NCI-H2196 treated with DMSO at 0.1 percent for 48 hours (cell line): ENCODE measurements at regions not wholly inside any gene's neighbourhood (a gene's known extent, or its start where the extent isn't known, plus 50 kb on each side); places are given as distances from the start of the nearest gene placed in this dataset.
"Not testable (repeated sequence)": the region's sequence is repeated elsewhere in the genome, so short reads cannot be mapped to it uniquely, and the experiment has no call there.

Source experiments
- DNase-seq: peaks from one replicate; lab custom pipeline; 2025; ENCODE audit not compliant: unreplicated experiment; lab: John Stamatoyannopoulos, UW

DNA sequence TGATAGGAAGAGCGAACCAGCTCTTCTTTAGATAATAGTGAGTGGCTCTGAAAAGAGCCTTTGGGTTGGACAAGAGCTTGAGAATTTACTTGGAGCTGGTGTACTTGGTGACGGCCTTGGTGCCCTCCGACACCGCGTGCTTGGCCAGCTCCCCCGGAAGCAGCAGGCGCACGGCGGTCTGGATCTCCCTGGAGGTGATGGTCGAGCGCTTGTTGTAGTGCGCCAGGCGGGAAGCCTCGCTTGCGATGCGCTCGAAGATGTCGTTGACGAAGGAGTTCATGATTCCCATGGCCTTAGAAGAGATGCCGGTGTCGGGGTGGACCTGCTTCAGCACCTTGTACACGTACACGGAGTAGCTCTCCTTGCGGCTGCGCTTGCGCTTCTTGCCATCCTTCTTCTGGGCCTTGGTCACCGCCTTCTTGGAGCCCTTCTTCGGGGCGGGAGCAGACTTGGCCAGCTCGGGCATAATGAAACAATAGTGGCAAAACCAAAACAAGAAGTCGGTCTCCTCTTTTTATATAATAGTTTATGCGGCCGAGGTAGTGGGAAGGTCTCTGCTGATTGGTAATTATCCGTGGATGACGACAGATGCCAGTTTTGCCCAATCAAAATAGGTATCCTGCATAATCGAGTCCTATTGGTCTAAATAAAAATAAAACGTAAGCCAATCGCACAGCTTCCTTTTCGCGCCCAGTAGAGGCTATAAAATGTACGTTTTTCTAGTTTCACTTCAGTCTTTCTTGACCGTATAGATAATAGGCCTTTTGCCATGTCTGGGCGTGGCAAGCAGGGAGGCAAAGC lies 104.6 kb downstream of the OR2B2 start:
- peak; percentile 88 for DNase-seq

DNA sequence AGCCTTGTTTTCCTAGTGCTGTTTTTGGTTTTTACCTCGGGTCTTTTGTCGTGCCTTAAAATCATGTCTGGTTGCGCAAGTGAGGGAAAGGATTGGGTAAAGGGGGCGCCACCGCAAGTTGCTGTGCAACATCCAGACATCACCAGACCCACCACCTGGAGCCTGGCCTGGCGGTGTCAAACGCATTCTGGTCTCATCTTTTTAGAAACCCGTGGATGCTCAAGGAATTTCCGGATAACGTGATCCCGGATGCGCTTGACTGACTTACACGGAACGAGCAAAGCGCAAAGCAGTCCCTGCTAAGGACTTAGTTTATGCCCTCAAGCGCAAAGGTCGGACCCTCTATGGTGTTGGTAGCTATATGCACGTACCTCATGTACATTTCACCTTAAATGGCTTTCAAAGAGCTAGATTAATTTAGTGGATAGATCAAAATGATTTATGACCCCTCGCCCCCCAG lies 105.2 kb downstream of the OR2B2 start:
- DNase-seq: no peak

DNA sequence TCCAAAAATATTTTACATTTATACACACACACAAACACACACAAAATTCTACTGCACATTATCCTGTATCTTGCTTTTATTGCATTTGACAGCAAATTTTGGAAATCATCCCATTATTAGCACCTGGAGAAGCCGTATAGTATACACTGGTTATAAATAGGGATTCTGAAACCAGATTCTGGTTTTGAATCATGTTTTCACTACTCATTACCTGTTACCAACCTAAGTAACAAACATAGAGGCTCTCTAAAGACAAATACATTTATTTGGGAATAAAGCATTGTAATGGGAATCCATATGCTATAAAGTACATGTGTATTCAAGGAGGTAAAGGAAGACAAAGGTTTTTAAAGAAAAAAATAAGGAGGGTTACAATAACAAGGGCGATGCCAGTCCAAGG lies 106.8 kb downstream of the OR2B2 start:
- no peak for DNase-seq

DNA sequence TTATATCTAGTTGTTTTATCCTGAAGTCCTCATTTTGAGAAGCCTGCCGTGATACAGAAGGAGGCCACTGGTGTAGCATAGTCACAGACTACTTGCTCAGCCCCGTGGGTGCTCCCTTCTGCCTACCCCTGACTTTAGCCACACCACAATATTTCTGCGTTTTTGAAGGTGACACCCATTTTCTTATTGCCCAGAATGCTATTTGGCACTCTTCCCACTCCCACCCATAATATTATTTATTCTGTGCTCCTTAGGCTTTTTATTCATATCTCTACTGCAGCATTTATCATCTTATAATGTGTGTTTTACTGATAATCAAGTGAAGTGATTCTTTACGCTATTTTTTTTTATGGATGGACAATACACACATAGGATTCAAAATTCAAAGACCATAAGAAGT lies 107.3 kb downstream of the OR2B2 start:
- DNase-seq: no peak

DNA sequence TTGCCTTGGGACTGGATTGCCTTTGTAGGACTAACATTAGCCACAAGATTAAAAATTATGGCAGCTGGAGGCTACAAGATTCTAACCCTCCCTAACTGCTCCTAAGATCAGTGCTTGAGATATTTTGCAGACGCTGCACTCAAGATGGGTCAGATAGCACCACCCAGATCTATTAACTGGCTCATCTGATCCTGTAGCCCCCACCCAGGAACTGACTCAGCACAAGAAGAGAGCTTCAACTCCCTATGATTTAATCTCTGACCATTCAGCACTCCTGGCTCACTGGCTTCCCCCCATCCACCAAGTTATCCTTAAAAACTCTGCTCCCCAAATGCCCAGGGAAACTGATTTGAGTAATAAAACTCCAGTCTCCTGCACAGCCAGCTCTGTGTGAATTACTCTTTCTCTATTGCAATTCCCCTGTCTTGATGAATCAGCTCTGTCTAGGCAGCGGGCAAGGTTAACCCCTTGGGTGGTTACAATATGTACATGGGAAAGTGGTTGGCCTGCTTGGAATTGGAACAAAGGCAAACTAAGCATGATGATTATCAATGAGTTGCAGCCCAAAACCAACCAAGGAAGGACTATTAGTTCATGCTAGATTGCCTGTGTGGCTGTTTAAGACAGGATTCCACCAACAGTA lies 111.3 kb downstream of the OR2B2 start:
- no peak for DNase-seq

DNA sequence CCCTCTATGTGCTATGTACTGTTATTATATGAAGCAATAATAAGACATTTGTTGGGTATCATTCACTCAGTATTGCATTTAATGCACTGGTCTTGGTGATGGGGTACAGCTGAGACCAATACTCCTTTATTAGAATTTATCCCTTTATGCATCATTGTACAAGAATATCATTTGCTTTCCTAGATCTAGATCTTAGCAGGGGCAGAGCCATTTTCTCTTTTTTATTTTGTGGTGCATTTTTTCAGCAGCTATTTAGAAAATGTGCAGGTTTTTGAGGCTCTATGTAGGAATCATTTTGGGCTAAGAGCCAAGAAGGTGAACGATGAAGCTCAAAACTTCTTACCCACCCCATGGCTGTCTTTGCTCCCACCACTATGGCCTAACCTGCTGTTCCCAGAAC lies 114.2 kb downstream of the OR2B2 start:
- no peak for DNase-seq

DNA sequence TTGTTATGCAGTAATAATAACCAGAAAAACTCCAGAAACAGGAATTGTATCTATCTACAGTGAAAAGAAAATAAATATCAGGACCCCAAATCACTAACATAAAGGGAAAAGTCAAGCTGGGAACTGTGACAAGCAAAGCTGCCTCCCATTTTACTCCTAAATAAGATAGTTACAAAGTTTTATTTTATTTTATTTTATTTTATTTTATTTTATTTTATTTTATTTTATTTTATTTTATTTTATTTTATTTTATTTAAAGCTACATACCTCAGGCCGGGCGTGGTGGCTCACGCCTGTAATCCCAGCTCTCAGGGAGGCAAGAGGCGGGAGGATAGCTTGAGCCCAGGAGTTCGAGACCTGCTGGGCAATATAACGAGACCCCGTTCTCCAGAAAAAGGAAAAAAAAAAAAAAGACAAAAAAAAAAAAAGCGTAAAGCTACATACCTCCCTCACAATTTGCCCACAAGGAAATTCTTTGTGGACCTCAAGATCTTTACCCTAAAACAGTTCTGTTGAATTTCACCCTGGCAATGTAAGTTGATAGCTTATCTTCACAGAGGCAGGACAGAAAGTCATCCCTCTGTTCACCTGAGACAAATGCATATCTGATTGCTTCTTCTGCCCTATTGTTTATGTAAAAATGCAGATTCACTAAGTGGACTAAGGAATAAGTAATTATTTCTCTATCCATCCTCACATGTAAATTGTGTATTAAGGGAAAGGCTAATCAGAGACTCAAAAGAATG lies 115.3 kb downstream of the OR2B2 start:
- DNase-seq: not testable (repeated sequence)

DNA sequence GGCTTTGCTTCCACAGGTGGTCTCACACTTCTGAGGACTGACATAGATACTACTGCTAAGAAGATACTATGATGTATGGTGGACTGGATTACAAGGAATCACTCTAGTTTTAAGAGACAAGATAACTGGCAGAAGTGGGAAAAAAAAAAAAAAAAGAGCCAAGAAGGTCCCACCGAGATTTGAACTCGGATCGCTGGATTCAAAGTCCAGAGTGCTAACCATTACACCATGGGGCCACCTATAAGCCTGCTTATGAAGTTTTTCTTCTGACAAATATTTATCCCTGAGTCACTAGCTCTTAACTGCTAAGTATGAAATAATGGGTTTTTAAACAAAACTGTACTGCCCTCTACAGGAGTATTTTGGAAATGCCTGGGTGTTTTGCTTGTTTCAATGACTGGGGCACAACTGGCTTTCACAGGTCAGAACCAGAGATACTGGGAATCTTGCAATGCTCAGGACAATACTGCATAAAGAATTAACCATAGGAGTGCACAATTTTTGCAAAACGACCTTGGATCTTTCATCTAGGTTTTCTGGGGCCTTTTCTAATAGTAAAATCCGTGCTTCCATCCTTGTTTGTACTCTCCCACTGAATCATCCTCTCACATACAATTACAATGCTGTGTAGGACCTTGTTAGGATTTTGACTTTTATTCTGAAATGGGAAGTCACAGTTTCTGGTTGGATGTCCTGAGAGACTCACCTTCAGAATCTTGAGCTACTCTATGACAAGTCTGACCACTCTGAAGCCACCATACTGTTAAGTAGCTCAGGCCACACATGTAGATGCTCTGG lies 116.3 kb downstream of the OR2B2 start:
- DNase-seq: peak; percentile 63

DNA sequence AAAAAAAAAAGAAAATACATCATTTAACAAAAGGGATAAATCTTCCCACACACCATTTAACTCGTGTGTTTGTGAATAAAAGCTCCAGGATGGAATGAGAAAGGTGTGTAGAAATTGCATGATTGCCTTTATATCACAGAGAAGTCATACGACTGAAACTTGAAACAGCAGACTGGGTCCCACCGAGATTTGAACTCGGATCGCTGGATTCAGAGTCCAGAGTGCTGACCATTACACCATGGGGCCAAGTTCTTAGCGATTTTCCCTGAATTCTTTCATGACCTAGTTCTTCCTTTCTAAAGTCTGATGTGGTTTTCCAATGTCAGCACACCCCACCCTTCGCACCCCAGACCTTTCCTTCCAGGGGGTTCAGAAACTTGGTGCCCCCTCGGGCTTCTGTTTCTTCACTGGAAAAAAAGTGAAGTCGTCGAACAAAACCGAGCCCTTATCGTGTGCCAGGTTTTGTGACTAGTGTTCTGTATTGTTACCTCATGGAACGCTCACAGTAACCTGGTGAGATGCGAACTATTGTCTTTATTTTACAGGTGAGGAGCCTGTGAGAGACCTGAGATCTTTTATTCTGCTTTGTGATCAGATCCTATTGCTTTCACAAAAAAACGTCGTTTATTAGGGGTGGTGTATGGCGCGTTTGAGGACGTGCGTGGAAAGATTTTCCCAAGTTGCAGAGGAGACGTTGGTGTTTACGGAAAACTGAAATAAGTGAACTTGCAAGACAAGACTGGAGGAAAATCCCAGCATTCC lies 120.8 kb downstream of the OR2B2 start:
- peak; percentile 40 for DNase-seq

DNA sequence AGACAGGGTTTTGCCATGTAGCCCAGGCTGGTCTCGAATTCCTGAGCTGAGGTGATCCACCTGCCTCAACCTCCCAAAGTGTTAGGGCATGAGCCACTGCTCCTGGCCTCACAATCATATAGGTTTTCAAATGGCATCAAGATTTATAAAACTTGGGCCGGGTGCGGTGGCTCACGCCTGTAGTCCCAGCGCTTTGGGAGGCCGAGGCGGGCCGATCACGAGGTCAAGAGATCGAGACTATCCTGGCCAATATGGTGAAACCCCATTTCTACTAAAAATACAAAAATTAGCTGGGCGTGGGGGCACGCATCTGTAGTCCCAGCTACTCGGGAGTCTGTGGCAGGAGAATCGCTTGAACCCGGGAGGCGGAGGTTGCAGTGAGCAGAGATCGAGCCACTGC lies 123.8 kb downstream of the OR2B2 start:
- DNase-seq: not testable (repeated sequence)

DNA sequence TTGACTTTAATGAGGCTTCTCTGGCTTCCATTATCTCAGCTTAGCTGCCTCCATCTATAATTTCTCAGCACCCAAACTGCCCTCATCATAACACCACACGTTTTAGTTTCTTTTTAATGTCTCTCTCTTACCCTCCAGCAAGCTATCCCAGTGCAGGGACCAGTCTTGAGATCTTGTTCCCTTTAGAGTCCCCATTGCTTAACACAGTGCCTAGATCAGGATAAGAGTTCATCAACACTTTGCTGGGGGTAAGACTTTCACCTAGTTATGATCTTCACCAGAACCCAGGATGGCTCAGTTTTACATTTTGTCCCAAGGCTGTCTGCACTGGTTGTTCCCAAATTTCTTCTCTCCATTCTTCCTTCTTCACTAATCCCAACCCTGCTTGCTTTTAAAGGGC lies 126.1 kb downstream of the OR2B2 start:
- DNase-seq: no peak

DNA sequence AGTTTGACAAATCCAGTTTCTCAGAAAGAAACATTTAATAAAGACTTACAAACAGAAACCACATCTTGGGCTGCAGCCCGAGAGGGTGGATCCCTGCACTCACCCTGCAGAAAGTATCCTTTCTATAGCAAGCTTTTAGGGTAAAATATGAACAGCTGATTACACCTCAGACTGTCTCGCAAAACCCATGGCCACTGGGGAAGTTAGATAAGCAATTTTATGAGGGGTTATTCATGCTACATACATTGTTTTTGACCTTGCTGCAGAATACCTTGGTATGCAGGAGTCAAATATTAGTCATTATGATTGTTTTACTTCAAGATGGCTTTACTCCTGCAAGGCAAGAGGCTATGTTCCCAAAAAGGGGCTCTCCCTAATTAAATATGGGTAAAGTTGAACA lies 126.9 kb downstream of the OR2B2 start:
- no peak for DNase-seq

DNA sequence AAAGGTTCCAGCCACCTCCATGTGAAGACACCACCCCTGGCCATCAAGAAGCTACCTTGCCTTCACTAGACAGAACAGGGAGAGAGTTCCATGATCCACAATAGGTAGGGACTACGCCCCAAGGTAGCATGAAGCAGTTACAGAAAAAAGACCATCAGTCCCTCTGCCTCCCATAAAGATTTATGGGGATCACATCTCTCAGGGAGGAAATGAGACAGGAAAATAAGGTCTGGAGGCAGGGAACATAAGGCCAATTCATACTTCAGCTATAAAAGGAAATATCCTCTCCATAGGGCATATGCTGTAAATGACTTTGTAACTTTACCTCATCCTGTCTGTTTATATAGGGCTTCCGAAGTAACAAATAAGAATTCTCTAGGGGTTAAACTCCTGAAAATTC lies 129.4 kb downstream of the OR2B2 start:
- no peak for DNase-seq

DNA sequence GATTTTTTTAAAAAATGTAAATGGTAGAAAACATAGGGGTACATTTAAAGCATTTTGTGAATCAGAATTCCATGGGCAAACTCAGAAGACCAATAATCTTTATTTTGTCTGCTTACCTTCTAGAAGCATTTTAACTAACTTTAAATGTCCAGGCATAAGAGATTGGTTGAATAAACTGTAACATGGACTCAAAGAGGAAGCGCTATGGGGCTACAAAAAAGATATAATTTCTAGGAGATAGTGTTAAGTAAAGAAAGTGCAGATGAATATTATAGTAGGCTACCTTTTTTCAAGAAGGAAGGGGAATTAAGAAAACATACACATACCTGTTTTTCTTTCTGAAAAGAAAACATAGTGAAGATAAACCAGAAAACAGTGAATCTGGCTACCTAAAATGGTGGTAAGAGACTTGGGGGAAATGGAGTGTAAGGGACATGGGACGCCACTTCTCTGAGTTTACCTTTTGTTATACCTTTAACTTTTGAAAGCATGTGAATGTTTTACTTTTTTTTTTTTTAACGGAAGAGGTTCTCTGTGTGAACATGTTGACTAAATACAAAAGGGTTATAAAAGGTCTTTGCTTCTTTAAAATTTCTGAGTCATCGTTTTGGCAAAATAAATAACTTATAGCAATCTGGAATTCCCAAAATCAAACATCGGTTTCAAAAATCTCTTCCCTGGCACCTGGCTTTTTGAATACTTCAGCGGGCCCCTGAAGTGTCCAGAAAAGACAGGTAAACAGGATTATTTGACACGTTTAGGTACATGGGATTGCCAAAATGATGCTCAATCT lies 133.4 kb downstream of the OR2B2 start:
- no peak for DNase-seq

DNA sequence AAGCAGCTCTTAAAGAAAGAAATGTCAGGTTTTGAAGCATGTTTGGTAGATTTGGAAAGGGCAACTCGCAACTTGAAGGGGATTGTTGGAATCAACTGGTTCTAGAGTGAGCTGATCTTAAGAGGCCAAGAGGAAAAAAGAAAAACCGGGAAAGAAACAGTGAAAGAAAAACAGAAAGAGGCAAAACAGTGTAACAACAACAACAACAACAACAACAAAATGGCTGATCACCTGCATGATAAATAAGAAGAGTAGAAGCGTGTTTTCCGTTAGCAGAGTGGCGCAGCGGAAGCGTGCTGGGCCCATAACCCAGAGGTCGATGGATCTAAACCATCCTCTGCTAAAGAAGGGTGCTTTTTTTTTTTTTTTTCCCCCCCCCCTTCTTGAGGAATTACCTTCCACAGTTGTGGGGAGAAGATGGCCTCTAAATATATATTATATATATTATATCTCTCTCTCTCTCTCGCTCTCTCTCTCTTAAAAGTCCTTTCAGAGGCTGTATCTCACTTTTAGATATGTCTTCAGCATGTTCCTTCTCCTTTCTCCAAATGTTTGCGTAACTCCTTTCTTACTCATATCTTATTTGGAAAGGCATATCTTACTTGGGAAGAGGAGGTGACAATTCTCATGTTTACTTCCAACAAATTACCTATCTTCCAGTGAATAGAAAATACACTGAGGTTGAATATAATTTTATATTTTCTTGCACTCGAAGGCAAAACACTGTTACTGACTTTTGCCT lies 134.4 kb downstream of the OR2B2 start:
- DNase-seq: no peak

DNA sequence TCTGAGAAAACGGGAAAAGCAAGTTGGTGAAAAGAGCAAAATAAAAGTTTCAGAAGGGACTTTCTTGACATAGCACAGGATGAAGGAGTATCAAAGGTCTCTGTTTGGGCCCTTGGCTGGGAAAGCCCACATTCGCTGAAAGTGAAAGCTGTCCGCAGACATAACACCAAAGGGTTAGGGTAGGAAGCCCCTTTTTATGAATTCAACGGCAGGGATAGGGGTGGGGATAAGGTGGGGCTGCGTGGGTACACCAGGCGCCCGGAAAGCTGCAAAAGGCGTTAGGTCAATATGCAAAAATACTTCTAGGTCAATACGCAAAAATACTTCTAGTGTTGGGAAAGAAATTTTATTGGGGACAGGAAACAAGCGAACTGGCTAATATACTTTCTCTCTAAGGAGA lies 135.1 kb downstream of the OR2B2 start:
- DNase-seq: no peak

DNA sequence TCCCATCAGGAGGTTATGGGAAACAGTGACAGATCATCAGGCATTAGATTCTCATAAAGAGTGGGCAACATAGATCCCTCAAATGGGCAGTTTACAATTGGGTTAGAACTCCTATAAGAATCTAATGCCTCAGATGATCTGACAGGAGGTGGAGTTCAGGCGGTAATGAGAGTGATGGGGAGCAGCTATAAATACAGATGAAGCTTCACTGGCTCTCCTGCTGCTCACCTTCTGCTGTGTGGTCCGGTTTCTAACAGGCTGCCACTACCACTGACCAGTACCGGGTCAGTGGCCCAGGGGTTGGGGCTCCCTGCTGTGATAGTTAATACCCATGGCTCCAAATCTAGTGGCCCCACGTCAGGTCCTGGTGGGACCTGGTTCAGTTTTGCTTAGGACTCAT lies 135.7 kb downstream of the OR2B2 start:
- no peak for DNase-seq

DNA sequence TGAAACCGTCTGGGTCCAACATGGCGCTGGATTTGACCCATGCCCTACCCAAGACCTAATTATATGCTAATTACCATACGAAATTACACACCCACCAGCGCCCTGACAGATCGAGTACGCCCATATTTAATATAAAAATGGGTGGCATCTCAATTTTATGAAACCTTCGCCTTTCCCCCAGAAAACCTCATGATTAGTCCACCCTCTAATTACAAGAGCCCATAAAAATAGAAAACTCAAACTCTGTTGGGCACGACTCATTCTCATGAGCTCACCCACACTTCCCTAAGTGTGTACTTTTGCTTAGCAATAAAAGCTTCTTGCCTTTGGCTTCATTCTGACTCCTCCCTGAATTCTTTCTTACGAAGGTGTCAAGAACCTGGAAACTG lies 136.4 kb downstream of the OR2B2 start:
- DNase-seq: no peak
